Endothelial cell of umbilical vein (primary cell): ENCODE measurements at regions not wholly inside any gene's neighbourhood (a gene's known extent, or its start where the extent isn't known, plus 50 kb on each side); places are given as distances from the start of the nearest gene placed in this dataset.

ENCODE experiments used
- CTCF ChIP-seq, 2 donors: IDR thresholded peaks; 1 replicate in 1 of 2; 2 replicates in 1 of 2; pipeline ENCODE4 v1.5.1; 2011; ENCODE audit warnings: low read length in 2 of 2, mild to moderate bottlenecking in 2 of 2, moderate library complexity in 2 of 2, control low read depth in 1 of 2, inconsistent platforms in 1 of 2, low read depth in 1 of 2; ENCODE audit not compliant: insufficient read depth in 1 of 2; ENCODE audit errors: extremely low read depth in 1 of 2
- EZH2 ChIP-seq: IDR thresholded peaks from 2 replicates; pipeline ENCODE4 v1.6.1; 2012; ENCODE audit warnings: borderline replicate concordance, low read depth, mild to moderate bottlenecking, moderate library complexity, low read length, inconsistent platforms; ENCODE audit not compliant: severe bottlenecking
- MAX ChIP-seq: IDR thresholded peaks from 2 replicates; pipeline ENCODE4 v1.6.1; 2011; ENCODE audit not compliant: insufficient read depth, insufficient read length
- POLR2AphosphoS5 ChIP-seq: IDR thresholded peaks from 2 replicates; pipeline ENCODE4 v1.6.1; 2012; ENCODE audit warnings: low read depth, mild to moderate bottlenecking, control low read depth, low read length, moderate library complexity; ENCODE audit not compliant: insufficient read depth

GRCh38 chr2:220963076-220963475 lies 609.0 kb downstream of the EPHA4 start:
- no peak for TF ChIP-seq CTCF (IDR thresholded peaks at IDR 0.05; ENCODE audit: extremely low read depth in 1 of 2, insufficient read depth in 1 of 2, low read depth in 1 of 2, low read length in 2 of 2)
- TF ChIP-seq EZH2, result no peak
- TF ChIP-seq POLR2AphosphoS5, result no peak
- TF ChIP-seq MAX, result no peak
